Stomach (tissue), 4 donors: ENCODE measurements at regions not wholly inside any gene's neighbourhood (a gene's known extent, or its start where the extent isn't known, plus 50 kb on each side); places are given as distances from the start of the nearest gene placed in this dataset.

Experiments used
- POLR2A ChIP-seq, 4 donors: fragments of 450-650 bp; IDR thresholded peaks; one replicate each; pipeline ENCODE4 v1.6.1; 2016; ENCODE audit warnings: antibody characterized with exemption in 4 of 4, control low read depth in 2 of 4, mild to moderate bottlenecking in 1 of 4, moderate library complexity in 1 of 4
- TF ChIP-seq, protein P1 (sequence below), 7 experiments: fragments of 450-650 bp in 4 of 7; fragments of 200-600 bp in 3 of 7; sonication (generic) in 3 of 7; IDR thresholded peaks; one replicate each; pipeline ENCODE4 v1.5.1; 2016 to 2019; ENCODE audit warnings: antibody characterized with exemption in 7 of 7, control low read depth in 2 of 7, mild to moderate bottlenecking in 1 of 7

DNA sequence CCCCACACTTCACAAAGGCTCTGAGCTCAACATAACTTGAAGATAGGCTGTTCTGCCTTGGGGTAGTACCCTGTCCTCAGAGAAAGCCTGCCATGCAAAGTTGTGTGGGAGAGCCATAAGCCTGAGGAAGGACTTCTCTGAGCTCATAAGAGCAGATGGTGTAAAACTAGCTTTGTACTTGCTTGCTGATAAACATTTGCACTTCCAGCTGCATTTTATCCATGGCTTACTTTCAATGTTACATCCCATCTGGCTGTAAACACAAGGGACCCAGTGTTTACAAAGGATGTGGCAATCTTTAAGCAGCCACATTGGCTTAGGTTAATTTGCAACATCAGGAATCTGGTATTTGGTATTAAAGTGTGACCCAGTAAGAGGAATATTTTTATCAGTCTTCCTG is 258.1 kb downstream of the IPO8 start:
- TF ChIP-seq, protein P1, sequence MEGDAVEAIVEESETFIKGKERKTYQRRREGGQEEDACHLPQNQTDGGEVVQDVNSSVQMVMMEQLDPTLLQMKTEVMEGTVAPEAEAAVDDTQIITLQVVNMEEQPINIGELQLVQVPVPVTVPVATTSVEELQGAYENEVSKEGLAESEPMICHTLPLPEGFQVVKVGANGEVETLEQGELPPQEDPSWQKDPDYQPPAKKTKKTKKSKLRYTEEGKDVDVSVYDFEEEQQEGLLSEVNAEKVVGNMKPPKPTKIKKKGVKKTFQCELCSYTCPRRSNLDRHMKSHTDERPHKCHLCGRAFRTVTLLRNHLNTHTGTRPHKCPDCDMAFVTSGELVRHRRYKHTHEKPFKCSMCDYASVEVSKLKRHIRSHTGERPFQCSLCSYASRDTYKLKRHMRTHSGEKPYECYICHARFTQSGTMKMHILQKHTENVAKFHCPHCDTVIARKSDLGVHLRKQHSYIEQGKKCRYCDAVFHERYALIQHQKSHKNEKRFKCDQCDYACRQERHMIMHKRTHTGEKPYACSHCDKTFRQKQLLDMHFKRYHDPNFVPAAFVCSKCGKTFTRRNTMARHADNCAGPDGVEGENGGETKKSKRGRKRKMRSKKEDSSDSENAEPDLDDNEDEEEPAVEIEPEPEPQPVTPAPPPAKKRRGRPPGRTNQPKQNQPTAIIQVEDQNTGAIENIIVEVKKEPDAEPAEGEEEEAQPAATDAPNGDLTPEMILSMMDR (IDR thresholded peaks at IDR 0.05): no peak
- no peak for TF ChIP-seq POLR2A (IDR thresholded peaks at IDR 0.05)
